HepG2 (cell line): ENCODE measurements at regions not wholly inside any gene's neighbourhood (a gene's known extent, or its start where the extent isn't known, plus 50 kb on each side); places are given as distances from the start of the nearest gene placed in this dataset.

Experiments
- ATAC-seq: fragments of 200-7000 bp; cut with Tn5 transposase; 3 replicates; pipeline ENCODE4 v1.9.1; 2020; ENCODE audit warnings: mild to moderate bottlenecking, moderate library complexity
- BruUV-seq: library from RNA; stranded (reverse); fragments of 400-500 nt; replicated peaks from 2 replicates; lab custom pipeline; 2021; lab: Mats Ljungman, UMichigan
- CTCF ChIA-PET: fragments of 300-600 bp; formaldehyde crosslinking; extraction: SDS; loops from one replicate; lab custom pipeline; 2021; ENCODE audit warnings: low total read pairs, inconsistent platforms, low intra/inter-chr PET ratio; lab: Yijun Ruan, JAX
- POLR2A ChIA-PET: fragments of 350-600 bp; sonication (Branson Sonifier 250); formaldehyde crosslinking; loops from one replicate; lab custom pipeline; 2020; ENCODE audit warnings: antibody characterized with exemption, inconsistent platforms; lab: Yijun Ruan, JAX
- DNase-seq: peaks from one replicate; pipeline ENCODE4 v3.0.0-alpha.2; 2015; ENCODE audit warnings: low spot score
- FAIRE-seq: peaks from 3 replicates; lab custom pipeline; 2011; peaks lifted over from hg19 to GRCh38; lab: Jason Lieb, UNC
- H2AFZ ChIP-seq: one replicate; pipeline ENCODE4 v1.6.1; 2011; ENCODE audit warnings: low read length, inconsistent platforms
- H3K27ac ChIP-seq: fragments of 300-600 bp; 3 replicates; pipeline ENCODE4 v1.8.0; 2011; ENCODE audit warnings: mixed run types, mild to moderate bottlenecking, mixed read lengths, low read length, inconsistent platforms; ENCODE audit not compliant: insufficient read depth; ENCODE audit errors: extremely low read length
- H3K27me3 ChIP-seq, 2 experiments: fragments of 200-600 bp in 1 of 2; 2 replicates in 1 of 2; 3 replicates in 1 of 2; pipeline versions ENCODE4 v1.6.0 to v1.8.0; 2011; ENCODE audit warnings: low read length in 2 of 2, mild to moderate bottlenecking in 2 of 2, moderate library complexity in 2 of 2, inconsistent platforms in 1 of 2; ENCODE audit not compliant: insufficient read depth in 2 of 2, control insufficient read depth in 1 of 2
- H3K36me3 ChIP-seq, 2 experiments: fragments of 200-600 bp in 1 of 2; replicated peaks in 1 of 2; 2 replicates in 1 of 2; 3 replicates in 1 of 2; pipeline versions ENCODE4 v1.5.1 to v1.8.0; 2011; ENCODE audit warnings: low read length in 2 of 2, inconsistent platforms in 1 of 2; ENCODE audit not compliant: insufficient read depth in 2 of 2, control insufficient read depth in 1 of 2
- H3K4me1 ChIP-seq: 2 replicates; pipeline ENCODE4 v1.5.1; 2012; ENCODE audit warnings: low read length, inconsistent platforms; ENCODE audit not compliant: insufficient read depth
- H3K4me2 ChIP-seq: 2 replicates; pipeline ENCODE4 v1.6.0; 2011; ENCODE audit warnings: low read depth, low read length, inconsistent platforms
- H3K4me3 ChIP-seq, 3 experiments: fragments of 200-600 bp in 1 of 3; sonication (generic), shearing (Covaris generic) in 1 of 3; replicated peaks in 1 of 3; 2 replicates each; pipeline ENCODE4 v1.5.1; 2011 to 2016; ENCODE audit warnings: low read length in 3 of 3, inconsistent platforms in 2 of 3, low read depth in 2 of 3, mild to moderate bottlenecking in 2 of 3, control low read depth in 1 of 3, mixed read lengths in 1 of 3; ENCODE audit not compliant: insufficient read depth in 1 of 3
- H3K79me2 ChIP-seq: one replicate; pipeline ENCODE4 v1.6.1; 2011; ENCODE audit warnings: low read length, inconsistent platforms; ENCODE audit not compliant: insufficient read depth
- H3K9ac ChIP-seq: 2 replicates; pipeline ENCODE4 v1.6.0; 2011; ENCODE audit warnings: mild to moderate bottlenecking, low read depth, low read length, inconsistent platforms; ENCODE audit not compliant: insufficient read depth
- H3K9me3 ChIP-seq: 2 replicates; pipeline ENCODE4 v1.5.1; 2012; ENCODE audit warnings: mild to moderate bottlenecking, low read length
- H4K20me1 ChIP-seq: 2 replicates; pipeline ENCODE4 v1.6.0; 2011; ENCODE audit warnings: inconsistent platforms, mild to moderate bottlenecking, low read length, moderate library complexity; ENCODE audit not compliant: insufficient read depth
- MAFK ChIP-seq, 2 experiments: IDR thresholded peaks in 1 of 2; conservative IDR thresholded peaks in 1 of 2; 2 replicates each; pipeline ENCODE4 v1.6.1; 2011; ENCODE audit warnings: improper control_type of control experiment in 2 of 2, low read length in 2 of 2
- NAIF1 ChIP-seq: sonication (generic); formaldehyde crosslinking; IDR thresholded peaks from 2 replicates; pipeline ENCODE4 v1.5.0; 2020; ENCODE audit warnings: mild to moderate bottlenecking, missing genetic modification reagents, borderline replicate concordance
- NCOR1 ChIP-seq: fragments of 200-600 bp; sonication (generic); IDR thresholded peaks from 2 replicates; pipeline ENCODE4 v1.7.0; 2017; ENCODE audit warnings: antibody characterized with exemption, low read length, borderline replicate concordance
- PAF1 ChIP-seq: IDR thresholded peaks from 2 replicates; pipeline ENCODE4 v1.6.1; 2016; ENCODE audit warnings: missing genetic modification reagents, missing compliant biosample characterization
- SRY ChIP-seq: sonication (generic); formaldehyde crosslinking; IDR thresholded peaks from 2 replicates; pipeline ENCODE4 v1.8.0; 2022; ENCODE audit warnings: mild to moderate bottlenecking, missing genetic modification reagents
- TBL1XR1 ChIP-seq: fragments of 150-350 bp; IDR thresholded peaks from 2 replicates; pipeline ENCODE4 v1.6.1; 2014; ENCODE audit warnings: borderline replicate concordance, low read length; ENCODE audit not compliant: partially characterized antibody
- XBP1 ChIP-seq: sonication (generic); formaldehyde crosslinking; IDR thresholded peaks from 2 replicates; pipeline ENCODE4 v1.5.0; 2020; ENCODE audit warnings: missing genetic modification reagents
- ZNF160 ChIP-seq: sonication (generic); formaldehyde crosslinking; IDR thresholded peaks from 2 replicates; pipeline ENCODE4 v1.8.0; 2022; ENCODE audit warnings: mild to moderate bottlenecking, inconsistent platforms, missing genetic modification reagents
- ZNF235 ChIP-seq: sonication (generic); formaldehyde crosslinking; IDR thresholded peaks from 2 replicates; pipeline ENCODE4 v1.8.1; 2023; ENCODE audit warnings: mild to moderate bottlenecking, missing genetic modification reagents, borderline replicate concordance
- ZNF446 ChIP-seq: sonication (generic); formaldehyde crosslinking; IDR thresholded peaks from 2 replicates; pipeline ENCODE4 v1.5.0; 2020; ENCODE audit warnings: mild to moderate bottlenecking, missing genetic modification reagents
- ZSCAN31 ChIP-seq: sonication (generic); formaldehyde crosslinking; IDR thresholded peaks from 2 replicates; pipeline ENCODE4 v1.5.0; 2020; ENCODE audit warnings: low read depth, mild to moderate bottlenecking, missing genetic modification reagents
- WGBS: methylation state at CpG from one replicate; pipeline ENCODE4 v1.1.6; 2017; ENCODE audit warnings: low lambda C conversion rate; 5-methylcytosine and 5-hydroxymethylcytosine counted together
- in situ Hi-C: cut with HindIII; loops from 2 replicates; pipeline ENCODE4 v1.10.0; 2017; ENCODE audit warnings: low pct_unique_long_range_greater_than_20kb; ENCODE audit not compliant: extremely low pct_ligation_motif_present
- intact Hi-C: fragments of 100-400 bp; cut with micrococcal nuclease; formaldehyde crosslinking; loops from one replicate; pipeline ENCODE4 v1.10.0; 2022; ENCODE audit not compliant: unreplicated experiment
- TF ChIP-seq, protein P1 (sequence below): sonication (generic); formaldehyde crosslinking; IDR thresholded peaks from 2 replicates; pipeline ENCODE4 v1.4.0; 2020; ENCODE audit warnings: mild to moderate bottlenecking, missing genetic modification reagents, borderline replicate concordance
- TF ChIP-seq, protein P2 (sequence below): sonication (generic); formaldehyde crosslinking; IDR thresholded peaks from 2 replicates; pipeline ENCODE4 v1.8.1; 2023; ENCODE audit warnings: mild to moderate bottlenecking, missing genetic modification reagents, borderline replicate concordance

DNA sequence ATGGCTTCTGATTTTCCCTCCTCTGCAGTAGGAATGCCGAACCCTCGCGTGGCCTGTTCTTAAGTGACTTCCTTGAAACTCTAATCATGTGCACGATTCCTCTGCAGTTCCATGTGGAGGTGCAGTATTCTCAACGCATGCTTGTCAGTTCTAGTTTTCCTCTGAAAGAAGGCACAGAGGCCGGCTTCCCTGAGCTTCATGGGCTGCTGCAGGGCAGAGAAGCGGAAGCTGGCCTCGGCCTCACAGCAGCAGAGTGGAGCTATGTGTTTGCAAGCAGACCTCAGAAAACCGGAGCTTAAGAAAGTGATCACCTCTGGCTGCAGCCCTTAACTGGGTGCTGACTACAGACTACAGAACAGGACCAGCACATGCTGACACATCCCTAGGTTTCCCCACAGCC lies 500.7 kb downstream of the GRIN2A start (continued):
- no peak for TF ChIP-seq MAFK (conservative IDR thresholded peaks at IDR 0.05 in 1 of 2, IDR thresholded peaks at IDR 0.05 in 1 of 2; ENCODE audit: low read length in 2 of 2)

DNA sequence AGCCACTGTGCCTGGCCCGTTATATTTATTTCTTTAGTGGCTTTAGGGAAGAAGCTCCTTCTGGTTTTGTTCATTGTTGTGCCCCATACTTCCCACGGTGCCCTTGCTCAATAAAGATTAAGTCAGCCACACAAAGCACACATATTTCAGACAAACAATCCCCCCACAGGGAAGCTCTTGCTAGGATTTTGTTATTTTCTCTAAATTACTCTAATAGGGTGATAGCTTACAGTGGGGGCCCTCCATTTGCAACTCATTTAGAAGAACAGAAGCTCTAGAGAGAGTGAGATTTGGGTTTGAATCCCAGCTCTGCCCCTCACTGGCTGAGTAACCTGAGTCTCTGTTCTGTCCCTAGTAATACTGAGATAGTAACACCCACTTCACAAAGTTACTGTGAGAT lies 499.9 kb downstream of the GRIN2A start:
- Histone ChIP-seq H3K4me1 (no peaks in the 10 kb centered on the region), H3K27ac (no peak overlapping the region), H3K36me3 (no peaks in the 10 kb centered on the region), H4K20me1 (no peaks in the 10 kb centered on the region), H3K4me3 (no peak overlapping the region), H3K4me2 (no peak overlapping the region), H2AFZ (no peak overlapping the region), H3K9me3 (peaks cover 6% of the 10 kb centered on the region), H3K9ac (no peak overlapping the region), H3K79me2 (no peaks in the 10 kb centered on the region), H3K27me3 (peaks cover 2 to 18% of the 10 kb centered on the region in 2 experiments; a peak in 3 of 5 replicates)
- CTCF ChIA-PET, result no interaction called here
- WGBS, result 3% methylated on average over 2 of the region's 2 CpGs
- POLR2A ChIA-PET, result no interaction called here
- intact Hi-C loops, result no loop called here
- in situ Hi-C loops, result no loop called here
- no peak for FAIRE-seq
- ATAC-seq, result no peak
- DNase-seq, result no peak
- BruUV-seq, result no TSS peak
- TF ChIP-seq, protein P1, sequence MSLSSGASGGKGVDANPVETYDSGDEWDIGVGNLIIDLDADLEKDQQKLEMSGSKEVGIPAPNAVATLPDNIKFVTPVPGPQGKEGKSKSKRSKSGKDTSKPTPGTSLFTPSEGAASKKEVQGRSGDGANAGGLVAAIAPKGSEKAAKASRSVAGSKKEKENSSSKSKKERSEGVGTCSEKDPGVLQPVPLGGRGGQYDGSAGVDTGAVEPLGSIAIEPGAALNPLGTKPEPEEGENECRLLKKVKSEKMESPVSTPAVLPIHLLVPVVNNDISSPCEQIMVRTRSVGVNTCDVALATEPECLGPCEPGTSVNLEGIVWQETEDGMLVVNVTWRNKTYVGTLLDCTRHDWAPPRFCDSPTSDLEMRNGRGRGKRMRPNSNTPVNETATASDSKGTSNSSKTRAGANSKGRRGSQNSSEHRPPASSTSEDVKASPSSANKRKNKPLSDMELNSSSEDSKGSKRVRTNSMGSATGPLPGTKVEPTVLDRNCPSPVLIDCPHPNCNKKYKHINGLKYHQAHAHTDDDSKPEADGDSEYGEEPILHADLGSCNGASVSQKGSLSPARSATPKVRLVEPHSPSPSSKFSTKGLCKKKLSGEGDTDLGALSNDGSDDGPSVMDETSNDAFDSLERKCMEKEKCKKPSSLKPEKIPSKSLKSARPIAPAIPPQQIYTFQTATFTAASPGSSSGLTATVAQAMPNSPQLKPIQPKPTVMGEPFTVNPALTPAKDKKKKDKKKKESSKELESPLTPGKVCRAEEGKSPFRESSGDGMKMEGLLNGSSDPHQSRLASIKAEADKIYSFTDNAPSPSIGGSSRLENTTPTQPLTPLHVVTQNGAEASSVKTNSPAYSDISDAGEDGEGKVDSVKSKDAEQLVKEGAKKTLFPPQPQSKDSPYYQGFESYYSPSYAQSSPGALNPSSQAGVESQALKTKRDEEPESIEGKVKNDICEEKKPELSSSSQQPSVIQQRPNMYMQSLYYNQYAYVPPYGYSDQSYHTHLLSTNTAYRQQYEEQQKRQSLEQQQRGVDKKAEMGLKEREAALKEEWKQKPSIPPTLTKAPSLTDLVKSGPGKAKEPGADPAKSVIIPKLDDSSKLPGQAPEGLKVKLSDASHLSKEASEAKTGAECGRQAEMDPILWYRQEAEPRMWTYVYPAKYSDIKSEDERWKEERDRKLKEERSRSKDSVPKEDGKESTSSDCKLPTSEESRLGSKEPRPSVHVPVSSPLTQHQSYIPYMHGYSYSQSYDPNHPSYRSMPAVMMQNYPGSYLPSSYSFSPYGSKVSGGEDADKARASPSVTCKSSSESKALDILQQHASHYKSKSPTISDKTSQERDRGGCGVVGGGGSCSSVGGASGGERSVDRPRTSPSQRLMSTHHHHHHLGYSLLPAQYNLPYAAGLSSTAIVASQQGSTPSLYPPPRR (CRISPR knock-in tag), result no peak
- no peak for TF ChIP-seq SRY (CRISPR knock-in tag)
- TF ChIP-seq NAIF1, result no peak
- TF ChIP-seq ZNF235 (CRISPR knock-in tag), result no peak
- no peak for TF ChIP-seq TBL1XR1
- TF ChIP-seq ZNF160 (CRISPR knock-in tag), result no peak
- TF ChIP-seq ZSCAN31 (CRISPR knock-in tag), result no peak
- TF ChIP-seq PAF1 (CRISPR knock-in tag), result no peak
- TF ChIP-seq NCOR1, result no peak
- TF ChIP-seq, protein P2, sequence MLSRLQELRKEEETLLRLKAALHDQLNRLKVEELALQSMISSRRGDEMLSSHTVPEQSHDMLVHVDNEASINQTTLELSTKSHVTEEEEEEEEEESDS, result no peak
- TF ChIP-seq XBP1, result no peak
- no peak for TF ChIP-seq ZNF446 (CRISPR knock-in tag)
- TF ChIP-seq, all 625 proteins: peak for 0
